ENCODE measurements at regions not wholly inside any gene's neighbourhood (a gene's known extent, or its start where the extent isn't known, plus 50 kb on each side); places are given as distances from the start of the nearest gene placed in this dataset.

- no peak for DNase-seq
Measured at GRCh38 chr22:48263791-48264351, 1501.4 kb downstream of the TBC1D22A start.

- no peak for DNase-seq
Measured at GRCh38 chr22:48263431-48263765, 1500.9 kb downstream of the TBC1D22A start.

GRCh38 chr22:48262596-48263430, 1500.4 kb downstream of the TBC1D22A start:
- no peak for DNase-seq

- no peak for DNase-seq
Measured at GRCh38 chr22:48261706-48262105, 1499.3 kb downstream of the TBC1D22A start.

DNA sequence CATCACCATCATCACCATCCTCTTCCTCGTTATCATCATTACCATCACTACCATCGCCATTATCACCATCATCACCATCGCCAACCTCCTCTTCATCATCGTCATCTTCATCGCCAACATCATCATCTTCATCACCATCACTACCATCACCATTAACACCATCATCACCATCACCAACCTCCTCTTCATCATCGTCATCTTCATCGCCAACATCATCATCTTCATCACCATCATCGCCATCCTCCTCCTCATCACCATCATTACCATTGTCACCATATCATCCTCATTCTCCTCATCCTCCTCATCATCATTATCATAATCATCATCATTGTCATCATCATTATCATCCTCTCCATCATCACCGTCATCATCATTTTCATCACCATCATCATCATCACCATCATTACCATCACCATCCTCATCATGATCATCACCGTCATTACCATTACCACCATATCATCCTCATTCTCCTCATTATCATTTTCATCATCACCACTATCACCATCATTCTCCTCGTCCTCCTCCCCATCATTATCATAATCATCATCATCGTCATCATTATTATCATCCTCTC, 1498.7 kb downstream of the TBC1D22A start:
- no peak for DNase-seq

GRCh38 chr22:48259991-48260670, 1497.7 kb downstream of the TBC1D22A start:
- no peak for DNase-seq

GRCh38 chr22:48258811-48259210, 1496.4 kb downstream of the TBC1D22A start:
- DNase-seq = no peak

- no peak for DNase-seq
Measured at GRCh38 chr22:48258064-48258701, 1495.7 kb downstream of the TBC1D22A start.

- DNase-seq = no peak
Measured at GRCh38 chr22:48257685-48258055, 1495.2 kb downstream of the TBC1D22A start.

DNA sequence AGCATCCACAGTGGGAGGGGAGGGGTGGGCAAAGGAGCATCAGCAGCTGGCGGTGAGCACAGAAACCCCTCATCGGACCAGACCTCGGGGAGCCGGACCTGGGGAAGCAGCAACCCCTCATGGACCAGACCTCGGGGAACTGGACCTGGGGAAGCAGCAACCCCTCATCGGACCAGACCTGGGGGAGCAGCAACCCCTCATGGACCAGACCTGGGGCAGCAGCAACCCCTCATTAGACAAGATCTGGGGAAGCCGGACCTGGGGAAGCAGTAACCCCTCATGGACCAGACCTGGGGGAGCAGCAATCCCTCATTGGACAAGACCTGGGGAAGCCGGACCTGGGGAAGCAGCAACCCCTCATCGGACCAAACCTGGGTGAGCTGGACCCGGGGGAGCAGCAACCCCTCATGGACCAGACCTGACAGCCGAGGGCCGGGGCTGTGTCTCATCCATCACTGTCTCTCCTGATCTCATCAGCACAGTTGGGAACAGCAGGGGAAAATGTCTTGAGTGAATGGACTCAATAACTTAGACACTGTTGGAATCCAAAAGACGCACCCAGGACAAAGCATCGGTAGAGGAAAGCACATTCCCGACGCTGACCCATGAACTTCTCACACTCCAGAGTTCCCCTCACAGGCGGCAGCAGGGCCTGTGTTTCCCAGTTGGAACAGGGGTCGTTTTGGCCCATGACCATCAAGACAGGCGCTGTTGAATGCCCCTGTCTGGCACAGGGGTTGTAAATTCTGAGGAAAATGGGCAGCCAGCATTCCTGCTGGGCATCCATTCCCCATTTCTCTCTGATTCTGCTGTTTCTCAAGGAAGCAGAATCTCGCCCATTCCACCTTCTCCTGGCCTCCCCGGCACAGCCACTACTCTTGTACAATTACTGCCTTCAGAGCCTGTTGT, 1494.6 kb downstream of the TBC1D22A start:
- DNase-seq = no peak

- no peak for DNase-seq
Measured at GRCh38 chr22:48256041-48256739, 1493.7 kb downstream of the TBC1D22A start.

DNA sequence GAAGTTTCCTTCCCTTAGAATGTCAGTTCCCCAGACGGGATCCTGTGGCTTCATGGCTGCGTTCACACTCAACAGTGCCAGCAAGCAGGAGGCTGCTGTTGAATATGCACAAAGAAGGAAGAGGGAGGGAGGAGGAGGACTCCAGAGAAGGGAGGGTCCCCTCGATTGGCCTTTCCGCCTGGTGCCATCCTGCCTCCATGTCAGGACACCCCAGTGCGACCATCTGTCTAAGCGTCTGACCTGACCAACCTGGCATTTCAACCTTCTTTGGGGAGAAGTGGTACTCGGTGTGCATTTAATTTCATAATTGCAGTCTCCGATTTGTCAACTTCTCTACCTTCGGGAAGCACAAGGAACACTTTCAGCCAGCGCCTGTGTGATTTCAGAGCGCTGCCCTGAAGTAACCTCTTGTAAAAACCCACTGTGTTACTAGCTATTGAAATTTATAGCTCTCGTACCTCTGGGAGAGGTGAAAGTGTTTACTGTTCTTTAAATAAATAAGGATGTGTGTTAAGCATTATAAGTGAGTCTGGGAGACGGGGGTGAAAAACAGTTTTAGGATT, 1491.9 kb downstream of the TBC1D22A start:
- no peak for DNase-seq

DNA sequence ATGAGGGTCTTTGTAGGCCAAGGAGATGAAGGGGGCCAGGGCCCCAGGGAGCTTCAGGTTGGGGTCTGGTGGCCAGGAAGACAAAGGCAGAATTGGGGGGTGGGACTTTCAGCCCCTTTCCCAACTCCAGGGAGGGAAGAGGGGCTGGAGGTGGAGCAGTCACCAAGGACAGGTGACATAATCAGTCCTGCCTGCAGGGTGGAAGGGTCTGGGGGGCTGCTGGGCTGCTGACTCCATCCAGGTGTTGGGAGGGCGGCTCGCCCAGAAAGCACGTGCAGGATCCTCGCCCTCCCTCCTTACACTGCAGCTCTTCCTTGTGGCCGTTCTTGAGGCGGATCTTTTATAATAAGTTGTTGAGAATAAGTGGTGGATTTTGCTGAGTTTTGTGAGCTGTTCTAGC, 1491.1 kb downstream of the TBC1D22A start:
- DNase-seq = no peak

DNA sequence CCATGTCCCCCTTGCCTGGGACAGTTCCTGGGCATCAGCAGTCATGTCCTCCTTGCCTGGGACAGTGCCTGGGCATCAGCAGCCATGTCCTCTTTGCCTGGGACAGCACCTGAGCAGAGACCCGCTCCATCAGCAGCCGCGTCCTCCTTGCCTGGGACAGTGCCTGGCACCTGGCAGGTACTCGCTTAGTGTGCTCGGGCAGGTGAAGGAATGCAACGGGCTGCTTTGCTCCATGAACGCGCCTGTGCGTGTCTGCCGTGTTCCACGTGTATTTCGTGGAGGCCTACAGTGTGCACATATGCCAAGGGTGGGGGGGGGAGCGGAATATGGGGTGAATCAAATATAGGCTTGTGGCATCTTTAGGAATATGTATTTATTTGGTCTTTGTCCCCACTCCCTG, 1490.7 kb downstream of the TBC1D22A start:
- DNase-seq = no peak

- no peak for DNase-seq
Measured at GRCh38 chr22:48251629-48252028, 1489.2 kb downstream of the TBC1D22A start.

DNA sequence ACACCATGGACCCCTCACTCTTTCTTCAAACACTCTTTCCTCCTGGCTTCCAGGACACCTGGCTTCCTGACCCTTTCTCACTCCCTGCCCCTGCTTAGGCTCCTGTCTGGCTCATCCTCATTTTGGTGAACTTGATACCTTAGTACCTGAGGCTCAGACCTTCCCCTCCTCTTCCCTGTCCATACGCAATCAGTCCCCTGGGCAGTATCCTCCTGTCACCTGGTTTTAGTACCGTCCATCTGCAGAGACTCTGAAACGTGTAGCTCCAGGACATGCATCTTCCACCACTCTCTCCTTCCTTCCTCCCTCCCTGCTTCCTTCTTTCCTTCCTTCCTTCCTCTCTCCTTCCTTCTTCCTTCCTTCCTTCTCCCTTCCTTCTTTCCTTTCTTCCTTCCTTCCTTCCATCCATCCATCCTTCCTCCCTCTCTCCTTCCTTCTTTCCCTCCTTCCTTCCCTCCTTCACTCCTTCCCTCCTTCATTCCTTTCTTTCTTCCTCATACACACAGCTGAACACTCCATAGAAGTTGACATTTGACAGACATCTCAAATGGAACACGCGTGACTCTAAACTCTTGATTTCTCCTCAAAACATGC, 1488.6 kb downstream of the TBC1D22A start:
- no peak for DNase-seq

DNA sequence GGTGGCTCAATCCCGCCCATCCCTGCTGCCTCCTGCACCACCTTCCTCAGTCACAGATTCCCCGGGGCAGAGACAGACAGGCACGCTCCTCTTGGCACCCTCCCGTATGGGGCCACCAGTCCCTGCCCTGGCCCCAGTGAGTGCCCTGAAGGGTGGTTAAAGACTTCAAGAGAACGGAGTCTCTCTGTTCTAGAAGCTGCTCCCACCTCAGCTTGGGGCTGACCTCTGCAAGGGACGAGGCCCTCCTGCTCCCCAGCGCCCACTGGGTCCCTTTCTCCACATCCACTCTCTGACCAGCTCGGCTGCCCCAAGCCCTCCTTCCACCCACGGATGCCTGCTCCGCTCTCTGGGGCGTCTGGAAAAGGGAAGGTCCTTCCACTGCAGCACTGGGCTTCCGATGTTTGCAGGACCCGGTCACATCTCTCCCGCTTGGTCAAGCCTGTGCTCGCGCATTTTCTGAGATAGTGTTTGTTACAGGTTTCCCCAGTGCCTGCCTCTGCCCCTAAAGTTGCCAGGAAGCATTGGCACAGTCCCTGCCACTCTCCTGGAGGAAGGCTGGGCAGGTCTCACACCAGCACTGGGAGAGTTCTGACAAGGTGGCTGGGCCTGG, 1487.9 kb downstream of the TBC1D22A start:
- DNase-seq = no peak

- DNase-seq = no peak
Measured at GRCh38 chr22:48249713-48250268, 1487.3 kb downstream of the TBC1D22A start.

GRCh38 chr22:48248901-48249455, 1486.5 kb downstream of the TBC1D22A start:
- no peak for DNase-seq

All from skin of body (tissue), 1 donor.